ENCODE measurements at regions not wholly inside any gene's neighbourhood (a gene's known extent, or its start where the extent isn't known, plus 50 kb on each side); places are given as distances from the start of the nearest gene placed in this dataset.
A peak's percentile ranks its signal among the peaks of the same experiment; 100 is the strongest.

DNA sequence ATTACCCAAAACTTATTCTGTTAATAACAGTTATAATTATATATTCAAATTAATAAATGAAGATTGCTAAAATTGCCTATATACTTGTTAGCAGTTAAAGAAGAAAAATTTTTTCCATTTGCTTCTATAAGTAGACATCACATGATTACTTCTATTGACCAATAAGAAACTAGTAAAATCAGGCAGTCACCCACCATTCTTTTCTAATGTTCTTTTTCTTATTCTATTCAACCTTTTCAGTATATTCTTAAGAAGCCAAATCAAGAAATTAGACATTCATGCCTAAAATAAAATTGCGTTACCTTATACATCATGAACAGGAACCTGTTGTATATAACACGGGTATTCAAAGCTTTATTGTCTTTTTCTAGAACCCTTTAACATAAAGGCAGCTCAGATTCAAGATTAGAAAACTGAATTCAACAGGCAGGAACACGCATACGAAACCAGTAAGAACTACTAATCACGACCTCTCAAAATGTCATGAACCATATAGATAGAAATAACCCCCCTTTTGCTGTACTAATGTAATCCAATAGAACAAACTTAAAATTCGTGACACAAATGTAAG lies 568.1 kb upstream of the DIPK2B start:
- 5% methylated on average over 6 of the region's 6 CpGs for WGBS (ENCODE audit: missing lambda C conversion rate)
- ChIA-PET POLR2A (interaction anchor here (0.6 kb wide), 1 partner anchor 445 kb away, joined by 5 read pairs; no protein-coding TSS in a partner anchor), CTCF (interaction anchor here (0.6 to 1.0 kb wide), 2 partner anchors 33 to 254 kb away, joined by 3 to 6 read pairs; no protein-coding TSS in a partner anchor)
- peak overlapping the region; percentile 74 to 85 for H3K27ac ChIP-seq
- H3K4me3 ChIP-seq = peak overlapping the region; percentile 42
- FAIRE-seq = peak; percentile 13
- H3K4me2 ChIP-seq = peak overlapping the region; percentile 68
- no peaks in the 10 kb centered on the region for H3K9me3 ChIP-seq
- DNase-seq (ENCODE audit: low read depth in 1 of 2, low spot score in 1 of 2) = no peak
- H3K4me1 ChIP-seq = peaks cover 64% of the 10 kb centered on the region
- TF ChIP-seq EP300 (IDR thresholded peaks at IDR 0.05) = no peak
- TF ChIP-seq ZFP36 (IDR thresholded peaks at IDR 0.05; ENCODE audit: borderline replicate concordance, partially characterized antibody) = no peak
- TF ChIP-seq, protein P1, sequence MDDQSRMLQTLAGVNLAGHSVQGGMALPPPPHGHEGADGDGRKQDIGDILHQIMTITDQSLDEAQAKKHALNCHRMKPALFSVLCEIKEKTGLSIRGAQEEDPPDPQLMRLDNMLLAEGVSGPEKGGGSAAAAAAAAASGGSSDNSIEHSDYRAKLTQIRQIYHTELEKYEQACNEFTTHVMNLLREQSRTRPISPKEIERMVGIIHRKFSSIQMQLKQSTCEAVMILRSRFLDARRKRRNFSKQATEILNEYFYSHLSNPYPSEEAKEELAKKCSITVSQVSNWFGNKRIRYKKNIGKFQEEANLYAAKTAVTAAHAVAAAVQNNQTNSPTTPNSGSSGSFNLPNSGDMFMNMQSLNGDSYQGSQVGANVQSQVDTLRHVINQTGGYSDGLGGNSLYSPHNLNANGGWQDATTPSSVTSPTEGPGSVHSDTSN (IDR thresholded peaks at IDR 0.05) = no peak
- TF ChIP-seq MYC (IDR thresholded peaks at IDR 0.05; ENCODE audit: borderline replicate concordance, low read length) = no peak
- no peak for TF ChIP-seq TFCP2L1 (CRISPR knock-in tag; IDR thresholded peaks at IDR 0.05)
- TF ChIP-seq POLR2AphosphoS2 (conservative IDR thresholded peaks at IDR 0.05; ENCODE audit: low read length) = no peak
- no peak for TF ChIP-seq RARB (CRISPR knock-in tag; IDR thresholded peaks at IDR 0.05)
- TF ChIP-seq CHD4 (IDR thresholded peaks at IDR 0.05; ENCODE audit: borderline replicate concordance) = no peak
- no peak for TF ChIP-seq TP53 (CRISPR knock-in tag; IDR thresholded peaks at IDR 0.05)
- no peak for ATAC-seq

DNA sequence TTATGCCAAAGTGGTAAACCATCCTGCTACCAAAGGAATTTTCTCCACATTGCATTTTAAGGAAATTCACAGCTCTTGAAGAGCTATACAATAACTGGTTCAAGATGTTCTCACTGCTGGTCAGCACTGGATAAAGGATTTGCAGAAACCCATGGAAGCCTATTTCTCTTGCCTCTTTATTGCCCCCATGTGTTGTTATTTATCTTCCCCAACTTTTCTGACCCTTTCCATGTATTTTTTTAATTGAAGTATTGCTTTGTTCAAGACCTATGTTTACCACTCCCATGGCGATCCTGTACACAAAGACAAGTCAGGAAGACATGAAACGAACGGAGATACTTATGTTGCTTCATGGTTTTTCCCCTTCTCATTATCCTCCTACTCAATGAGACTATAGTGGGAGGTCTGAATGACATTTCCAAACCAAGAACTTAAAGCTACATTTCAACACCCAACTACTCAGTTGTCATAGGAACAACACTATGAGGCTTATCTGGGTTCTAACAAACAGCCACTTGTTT lies 566.4 kb upstream of the DIPK2B start:
- H3K4me3 ChIP-seq = peak overlapping the region; percentile 42
- POLR2A ChIA-PET = interaction anchor here (0.6 kb wide), 1 partner anchor 251 kb away, joined by 3 read pairs; no protein-coding TSS in a partner anchor
- peak overlapping the region; percentile 68 for H3K4me2 ChIP-seq
- ATAC-seq = no peak
- WGBS (ENCODE audit: missing lambda C conversion rate) = 20% methylated on average over 3 of the region's 3 CpGs
- peak overlapping the region; percentile 71 to 74; a peak in 5 of 6 replicates for H3K27ac ChIP-seq
- TF ChIP-seq, protein P2, sequence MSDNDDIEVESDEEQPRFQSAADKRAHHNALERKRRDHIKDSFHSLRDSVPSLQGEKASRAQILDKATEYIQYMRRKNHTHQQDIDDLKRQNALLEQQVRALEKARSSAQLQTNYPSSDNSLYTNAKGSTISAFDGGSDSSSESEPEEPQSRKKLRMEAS (IDR thresholded peaks at IDR 0.05) = no peak
- TF ChIP-seq MYC (IDR thresholded peaks at IDR 0.05; ENCODE audit: borderline replicate concordance, low read length) = no peak
- TF ChIP-seq JUN (IDR thresholded peaks at IDR 0.05) = no peak
- TF ChIP-seq, protein P1 (IDR thresholded peaks at IDR 0.05) = no peak
- TF ChIP-seq, protein P3, sequence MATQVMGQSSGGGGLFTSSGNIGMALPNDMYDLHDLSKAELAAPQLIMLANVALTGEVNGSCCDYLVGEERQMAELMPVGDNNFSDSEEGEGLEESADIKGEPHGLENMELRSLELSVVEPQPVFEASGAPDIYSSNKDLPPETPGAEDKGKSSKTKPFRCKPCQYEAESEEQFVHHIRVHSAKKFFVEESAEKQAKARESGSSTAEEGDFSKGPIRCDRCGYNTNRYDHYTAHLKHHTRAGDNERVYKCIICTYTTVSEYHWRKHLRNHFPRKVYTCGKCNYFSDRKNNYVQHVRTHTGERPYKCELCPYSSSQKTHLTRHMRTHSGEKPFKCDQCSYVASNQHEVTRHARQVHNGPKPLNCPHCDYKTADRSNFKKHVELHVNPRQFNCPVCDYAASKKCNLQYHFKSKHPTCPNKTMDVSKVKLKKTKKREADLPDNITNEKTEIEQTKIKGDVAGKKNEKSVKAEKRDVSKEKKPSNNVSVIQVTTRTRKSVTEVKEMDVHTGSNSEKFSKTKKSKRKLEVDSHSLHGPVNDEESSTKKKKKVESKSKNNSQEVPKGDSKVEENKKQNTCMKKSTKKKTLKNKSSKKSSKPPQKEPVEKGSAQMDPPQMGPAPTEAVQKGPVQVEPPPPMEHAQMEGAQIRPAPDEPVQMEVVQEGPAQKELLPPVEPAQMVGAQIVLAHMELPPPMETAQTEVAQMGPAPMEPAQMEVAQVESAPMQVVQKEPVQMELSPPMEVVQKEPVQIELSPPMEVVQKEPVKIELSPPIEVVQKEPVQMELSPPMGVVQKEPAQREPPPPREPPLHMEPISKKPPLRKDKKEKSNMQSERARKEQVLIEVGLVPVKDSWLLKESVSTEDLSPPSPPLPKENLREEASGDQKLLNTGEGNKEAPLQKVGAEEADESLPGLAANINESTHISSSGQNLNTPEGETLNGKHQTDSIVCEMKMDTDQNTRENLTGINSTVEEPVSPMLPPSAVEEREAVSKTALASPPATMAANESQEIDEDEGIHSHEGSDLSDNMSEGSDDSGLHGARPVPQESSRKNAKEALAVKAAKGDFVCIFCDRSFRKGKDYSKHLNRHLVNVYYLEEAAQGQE (IDR thresholded peaks at IDR 0.05) = no peak
- TF ChIP-seq RFX5 (IDR thresholded peaks at IDR 0.05) = no peak
- TF ChIP-seq, protein P4, sequence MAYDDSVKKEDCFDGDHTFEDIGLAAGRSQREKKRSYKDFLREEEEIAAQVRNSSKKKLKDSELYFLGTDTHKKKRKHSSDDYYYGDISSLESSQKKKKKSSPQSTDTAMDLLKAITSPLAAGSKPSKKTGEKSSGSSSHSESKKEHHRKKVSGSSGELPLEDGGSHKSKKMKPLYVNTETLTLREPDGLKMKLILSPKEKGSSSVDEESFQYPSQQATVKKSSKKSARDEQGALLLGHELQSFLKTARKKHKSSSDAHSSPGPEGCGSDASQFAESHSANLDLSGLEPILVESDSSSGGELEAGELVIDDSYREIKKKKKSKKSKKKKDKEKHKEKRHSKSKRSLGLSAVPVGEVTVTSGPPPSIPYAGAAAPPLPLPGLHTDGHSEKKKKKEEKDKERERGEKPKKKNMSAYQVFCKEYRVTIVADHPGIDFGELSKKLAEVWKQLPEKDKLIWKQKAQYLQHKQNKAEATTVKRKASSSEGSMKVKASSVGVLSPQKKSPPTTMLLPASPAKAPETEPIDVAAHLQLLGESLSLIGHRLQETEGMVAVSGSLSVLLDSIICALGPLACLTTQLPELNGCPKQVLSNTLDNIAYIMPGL (CRISPR knock-in tag; IDR thresholded peaks at IDR 0.05; ENCODE audit: borderline replicate concordance) = no peak
- TF ChIP-seq EP300 (IDR thresholded peaks at IDR 0.05) = no peak
- no peak for TF ChIP-seq SMC3 (IDR thresholded peaks at IDR 0.05)
- TF ChIP-seq FOSL2 (IDR thresholded peaks at IDR 0.05) = no peak
- no peak for TF ChIP-seq FOSL2 (CRISPR knock-in tag; IDR thresholded peaks at IDR 0.05)
- TF ChIP-seq KDM1A (IDR thresholded peaks at IDR 0.05; ENCODE audit: low read depth) = no peak
- no peak for TF ChIP-seq KDM5A (IDR thresholded peaks at IDR 0.05)
- TF ChIP-seq CBX8 (IDR thresholded peaks at IDR 0.05) = no peak
- TF ChIP-seq HOXB13 (CRISPR knock-in tag; IDR thresholded peaks at IDR 0.05; ENCODE audit: low read depth) = no peak
- TF ChIP-seq, protein P5, sequence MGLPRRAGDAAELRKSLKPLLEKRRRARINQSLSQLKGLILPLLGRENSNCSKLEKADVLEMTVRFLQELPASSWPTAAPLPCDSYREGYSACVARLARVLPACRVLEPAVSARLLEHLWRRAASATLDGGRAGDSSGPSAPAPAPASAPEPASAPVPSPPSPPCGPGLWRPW (IDR thresholded peaks at IDR 0.05) = no peak
- TF ChIP-seq, protein P6, sequence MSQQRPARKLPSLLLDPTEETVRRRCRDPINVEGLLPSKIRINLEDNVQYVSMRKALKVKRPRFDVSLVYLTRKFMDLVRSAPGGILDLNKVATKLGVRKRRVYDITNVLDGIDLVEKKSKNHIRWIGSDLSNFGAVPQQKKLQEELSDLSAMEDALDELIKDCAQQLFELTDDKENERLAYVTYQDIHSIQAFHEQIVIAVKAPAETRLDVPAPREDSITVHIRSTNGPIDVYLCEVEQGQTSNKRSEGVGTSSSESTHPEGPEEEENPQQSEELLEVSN (IDR thresholded peaks at IDR 0.05; ENCODE audit: borderline replicate concordance, low read depth) = no peak
- TF ChIP-seq NFE2L2 (conservative IDR thresholded peaks at IDR 0.05; ENCODE audit: low read length) = no peak
- H3K9me3 ChIP-seq = no peaks in the 10 kb centered on the region
- CTCF ChIA-PET = interaction anchor here (1.3 to 1.9 kb wide), 3 partner anchors 251 to 609 kb away, joined by 3 to 7 read pairs (median 3); no protein-coding TSS in a partner anchor
- H3K4me1 ChIP-seq = peaks cover 64% of the 10 kb centered on the region
- FAIRE-seq = peak; percentile 68
- DNase-seq (ENCODE audit: low read depth in 1 of 2, low spot score in 1 of 2) = peak in 1 of 2 experiments; percentile 30
